ENCODE measurements at regions not wholly inside any gene's neighbourhood (a gene's known extent, or its start where the extent isn't known, plus 50 kb on each side); places are given as distances from the start of the nearest gene placed in this dataset.
"Not testable (repeated sequence)": the region's sequence is repeated elsewhere in the genome, so short reads cannot be mapped to it uniquely, and the experiment has no call there.

DNA sequence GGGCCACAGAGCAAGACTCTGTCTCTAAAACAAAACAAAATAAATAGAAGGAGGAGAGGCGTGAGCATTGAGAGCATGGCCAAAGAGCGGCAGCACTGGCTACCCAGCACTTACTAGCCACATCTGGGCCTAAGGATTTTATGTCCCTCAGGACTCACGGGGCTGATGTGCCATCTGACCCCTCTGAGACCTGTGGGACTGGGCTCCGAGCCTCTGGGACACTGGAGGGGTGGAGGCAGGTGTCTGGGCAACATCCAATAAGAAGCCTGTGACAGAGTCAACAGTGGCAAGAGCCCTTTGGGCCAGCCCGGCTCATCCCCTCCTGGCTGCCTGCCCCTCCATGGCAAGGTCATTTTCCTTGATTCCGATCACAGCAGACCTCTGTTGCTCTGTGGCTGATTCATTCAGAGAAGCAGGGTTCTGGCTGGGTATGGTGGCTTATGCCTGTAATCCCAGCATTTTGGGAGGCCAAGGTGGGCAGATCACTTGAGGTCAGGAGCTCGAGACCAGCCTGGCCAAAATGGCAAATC, 60.7 kb downstream of the RRM2 start:
- DNase-seq (ENCODE audit: low spot score) = no peak

DNA sequence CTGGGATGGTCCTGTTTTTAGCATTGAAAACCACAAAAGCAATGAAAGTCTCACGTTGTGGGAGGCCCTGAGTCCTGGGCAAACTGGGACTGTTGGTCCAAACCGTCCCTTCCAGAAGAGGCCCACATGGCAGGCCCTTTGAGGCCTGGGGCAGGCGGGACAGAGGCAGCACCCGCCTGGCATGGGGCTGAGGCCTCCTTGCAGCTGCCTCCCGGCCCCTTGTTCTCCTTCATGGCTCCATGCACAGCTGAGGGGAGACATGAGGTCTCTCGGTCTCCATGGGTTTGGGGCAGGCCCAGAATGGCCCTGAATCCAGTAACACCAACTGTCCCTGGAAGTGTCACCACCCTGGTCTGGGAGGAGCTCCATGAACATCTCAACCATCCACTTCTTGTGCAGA, 61.9 kb downstream of the RRM2 start:
- no peak for DNase-seq (ENCODE audit: low spot score)

DNA sequence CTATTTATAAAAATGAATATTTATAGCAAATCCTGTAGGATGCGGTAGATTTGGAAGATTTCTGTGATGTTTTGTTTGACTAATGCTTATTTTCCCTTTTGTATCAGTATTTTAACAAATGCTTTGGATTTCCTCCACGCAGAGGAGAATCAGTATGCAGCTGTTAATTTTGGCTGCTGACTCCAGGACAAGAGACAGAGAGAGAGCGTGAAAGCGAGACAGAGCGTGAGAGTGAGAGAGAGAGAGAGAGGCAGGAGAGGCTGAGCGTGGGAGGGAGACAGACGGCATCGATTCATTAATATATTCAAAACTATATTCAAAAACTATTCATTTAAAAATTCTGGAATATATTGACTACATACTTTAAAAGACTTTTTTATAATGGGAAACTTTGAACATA, 62.5 kb downstream of the RRM2 start:
- DNase-seq (ENCODE audit: low spot score) = no peak

DNA sequence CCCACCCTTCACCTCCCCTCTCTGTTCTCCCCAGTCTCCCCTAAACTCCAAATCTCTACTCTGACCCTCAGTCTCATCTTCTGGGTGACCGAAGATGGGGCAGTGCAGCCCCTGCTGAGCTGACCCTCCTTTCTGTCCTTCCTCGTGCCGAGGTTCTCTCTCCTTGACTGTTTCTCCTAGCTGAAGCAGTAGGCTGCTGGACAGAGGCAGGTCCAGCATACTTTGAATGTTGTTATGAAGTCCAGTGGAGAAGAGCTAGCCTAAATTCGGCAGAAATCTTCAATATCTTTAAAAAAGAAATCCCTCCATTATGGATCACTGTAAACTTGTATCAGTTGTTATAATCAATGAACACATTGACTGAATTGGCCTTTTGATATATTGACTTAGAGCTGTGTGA, 63.2 kb downstream of the RRM2 start:
- DNase-seq (ENCODE audit: low spot score) = no peak

DNA sequence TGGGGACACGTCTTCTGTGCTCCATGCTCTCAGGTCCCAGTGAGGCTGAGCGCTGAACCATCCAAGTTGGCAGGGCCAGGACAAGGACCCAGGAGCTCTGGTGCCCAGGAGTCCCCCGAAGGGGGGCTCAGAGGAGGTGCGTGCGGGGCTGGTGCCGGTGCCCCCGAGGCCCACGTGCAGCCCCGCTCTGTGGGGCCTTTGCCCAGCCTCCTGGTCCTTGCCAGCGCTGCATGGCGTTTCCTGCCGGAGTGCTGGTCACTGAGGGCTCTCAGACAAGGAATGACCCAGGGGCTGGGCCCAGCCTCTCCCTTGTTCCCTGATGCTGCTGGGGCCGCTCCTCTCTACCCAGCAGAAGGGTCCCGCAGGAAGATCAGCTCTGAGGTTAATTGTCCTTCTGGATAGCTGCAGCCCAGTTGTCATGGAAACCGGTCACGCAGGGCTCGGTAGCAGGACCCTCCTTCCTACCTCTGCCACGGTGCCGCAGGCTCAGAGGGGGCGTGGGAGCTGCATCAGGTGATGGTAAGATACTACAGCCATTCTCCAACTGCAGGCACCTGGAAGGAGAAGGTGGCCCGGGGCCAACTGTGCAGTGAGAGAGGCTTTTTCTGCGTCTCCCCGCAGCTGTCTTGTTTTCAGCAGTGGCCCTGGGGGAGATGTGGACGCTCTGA, 64.5 kb downstream of the RRM2 start:
- DNase-seq (ENCODE audit: low spot score) = no peak

DNA sequence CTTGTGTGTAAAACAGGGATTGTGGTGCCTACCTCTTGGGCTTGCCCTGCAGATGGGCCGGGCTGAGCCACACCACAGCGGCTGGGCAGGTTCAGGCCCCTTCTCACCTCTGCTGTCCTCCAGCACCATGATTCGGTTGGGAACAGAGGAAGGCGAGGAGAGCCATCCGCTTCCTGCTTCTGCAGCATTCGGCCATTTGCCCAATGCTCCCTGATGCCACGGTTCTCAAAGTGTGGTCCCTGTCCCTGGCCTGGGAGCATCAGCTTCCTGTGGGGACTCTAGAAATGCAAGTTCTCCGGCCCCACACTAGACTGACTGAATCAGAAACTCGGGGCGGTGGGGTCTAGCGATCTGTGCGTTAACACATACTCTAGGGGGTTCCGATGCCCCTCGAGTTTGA, 65.1 kb downstream of the RRM2 start:
- no peak for DNase-seq (ENCODE audit: low spot score)

DNA sequence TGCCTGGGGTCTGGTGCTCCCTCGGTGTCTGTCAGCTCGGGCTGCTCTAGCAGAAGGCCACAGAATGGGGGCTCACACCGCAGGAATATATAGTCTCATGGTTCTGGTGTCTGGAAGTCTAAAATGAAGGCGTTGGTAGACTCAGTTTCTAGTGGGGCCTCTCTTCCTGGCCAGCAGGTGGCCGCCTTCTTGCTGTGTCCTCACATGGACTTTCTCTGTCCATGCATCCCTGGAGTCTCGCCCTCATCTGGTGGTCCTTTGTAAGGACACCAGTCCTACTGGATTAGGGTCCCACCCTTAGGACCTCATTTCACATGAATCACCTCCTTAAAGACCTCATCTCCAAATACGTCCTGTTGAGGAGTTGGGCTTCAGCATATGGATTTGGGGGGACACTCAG, 65.7 kb downstream of the RRM2 start:
- peak; percentile 41 for DNase-seq (ENCODE audit: low spot score)

DNA sequence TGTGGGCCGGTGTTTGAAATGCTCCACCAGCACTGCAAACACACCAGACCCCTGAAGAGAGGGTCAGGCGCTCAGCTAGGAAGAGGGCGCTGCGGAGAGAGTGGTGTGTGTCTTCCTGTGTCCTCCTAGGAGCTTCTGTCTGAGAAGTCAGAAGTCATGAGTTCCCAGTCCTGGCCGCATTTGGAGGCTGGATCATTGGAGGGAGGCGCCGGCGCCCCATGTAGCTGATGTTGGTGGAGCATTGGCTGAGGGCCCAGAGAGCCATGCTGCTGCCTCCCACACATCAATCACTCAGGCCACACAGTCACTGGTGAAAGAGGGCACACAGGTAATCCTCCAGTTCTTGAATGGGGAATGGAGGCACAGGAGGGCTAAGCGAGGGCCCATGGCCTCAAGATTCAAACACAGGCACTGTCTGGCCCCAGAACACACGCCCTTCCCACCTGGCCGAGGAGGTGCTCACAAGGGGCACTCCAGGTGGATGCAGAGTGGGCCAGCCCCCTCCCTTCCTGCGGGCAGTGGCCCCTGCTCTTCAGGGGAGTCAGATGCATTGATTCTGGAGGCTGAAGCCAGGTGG, 66.3 kb downstream of the RRM2 start:
- no peak for DNase-seq (ENCODE audit: low spot score)

DNA sequence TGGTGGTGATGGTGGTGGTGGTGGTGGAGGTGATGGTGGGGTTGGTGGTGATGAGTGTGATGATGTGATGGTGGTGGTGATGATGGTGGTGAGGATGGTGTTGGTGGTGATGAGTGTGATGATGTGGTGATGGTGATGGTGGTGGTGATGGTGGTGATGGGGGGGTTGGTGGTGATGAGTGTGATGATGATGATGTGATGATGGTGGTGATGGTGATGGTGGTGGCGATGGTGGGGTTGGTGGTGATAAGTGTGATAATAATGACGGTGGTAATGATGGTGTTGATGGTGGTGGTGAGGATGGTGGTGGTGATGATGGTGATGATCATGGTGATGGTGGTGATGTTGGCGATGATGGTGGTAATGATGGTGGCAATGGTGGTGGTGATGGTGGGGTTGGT, 67.7 kb downstream of the RRM2 start:
- no peak for DNase-seq (ENCODE audit: low spot score)

DNA sequence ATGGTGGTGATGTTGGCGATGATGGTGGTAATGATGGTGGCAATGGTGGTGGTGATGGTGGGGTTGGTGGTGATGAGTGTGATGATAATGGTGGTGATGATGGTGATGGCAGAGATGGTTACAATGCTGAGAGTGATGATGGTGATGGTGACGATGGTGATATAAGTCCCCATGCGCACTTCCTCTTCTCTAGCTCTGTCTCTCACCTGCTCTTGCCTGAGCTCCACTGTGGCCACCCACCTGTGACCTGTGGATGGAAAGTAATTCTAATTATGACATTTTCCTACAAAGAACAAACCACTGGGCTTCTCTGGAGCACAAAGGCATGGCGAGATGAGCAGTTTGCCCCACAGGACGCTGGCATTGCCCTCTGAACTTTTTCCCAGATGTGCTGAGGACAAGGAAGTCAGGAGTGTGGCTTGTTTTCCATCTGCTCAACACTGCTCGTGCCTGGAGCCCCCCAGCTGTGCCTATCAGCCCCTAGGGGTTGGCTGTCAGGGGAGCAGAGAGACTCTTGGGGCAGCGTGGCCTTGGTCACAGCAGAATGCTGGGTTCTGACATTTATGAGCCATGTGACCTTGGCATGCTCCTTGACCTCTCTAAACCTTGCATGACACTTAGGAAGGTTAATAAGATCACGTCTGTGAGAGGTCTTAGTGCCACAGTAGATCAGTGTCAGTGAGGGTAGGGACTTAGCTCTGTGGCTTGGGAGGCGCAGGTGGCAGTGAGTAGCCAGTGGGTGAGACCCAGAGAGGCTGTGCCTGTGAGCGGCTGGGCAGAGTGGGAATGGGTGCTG, 68.4 kb downstream of the RRM2 start:
- DNase-seq (ENCODE audit: low spot score) = no peak

DNA sequence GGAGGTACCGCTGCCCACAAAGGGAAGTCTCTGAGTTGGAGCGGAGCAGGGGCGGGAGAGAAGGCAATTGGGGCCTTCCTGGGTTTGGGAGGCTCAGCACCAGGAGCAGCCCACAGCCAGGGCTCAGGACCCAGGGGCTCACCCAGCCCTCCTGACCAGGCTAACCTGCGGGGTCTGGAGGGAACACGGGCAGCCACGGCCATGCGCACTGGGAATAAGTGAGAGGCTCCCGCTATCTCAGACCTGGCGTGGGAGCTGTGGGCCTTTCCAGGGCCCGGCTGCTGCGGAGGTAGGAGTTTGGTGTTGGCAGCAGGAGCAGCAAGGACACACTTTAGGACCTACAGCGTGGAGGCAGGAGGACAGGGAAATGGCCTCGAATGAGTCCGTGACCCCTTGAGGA, 69.0 kb downstream of the RRM2 start:
- DNase-seq (ENCODE audit: low spot score) = no peak

DNA sequence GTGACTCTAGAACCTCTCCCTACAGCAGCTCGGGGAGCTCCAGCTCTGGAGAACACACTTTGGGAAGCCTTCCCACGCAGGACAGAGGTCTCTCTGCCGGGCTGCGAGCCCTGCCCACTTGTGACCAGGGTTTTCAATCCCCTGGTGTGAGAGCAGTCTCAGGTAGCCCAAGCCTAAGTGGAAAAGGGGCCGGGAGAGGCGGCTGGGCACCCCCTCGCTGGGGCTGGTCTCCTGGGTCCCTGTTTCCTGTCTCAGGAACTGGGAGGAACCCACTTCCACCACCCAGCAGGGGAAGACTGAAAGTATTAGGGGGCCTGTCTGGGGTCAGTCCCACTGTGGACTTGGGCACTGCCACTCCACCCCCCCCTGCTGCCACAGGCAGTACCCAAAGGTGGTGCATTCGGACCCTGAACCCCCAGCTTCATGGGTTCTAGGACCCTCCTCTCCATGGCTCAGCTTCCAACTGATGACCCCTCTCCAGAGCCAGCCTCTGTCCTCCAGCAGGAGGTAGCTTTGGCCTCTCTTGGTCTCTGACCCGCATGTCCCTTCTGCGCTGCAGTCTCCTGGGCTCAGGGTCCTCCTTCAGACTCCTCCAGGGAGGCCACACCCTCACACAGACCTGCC, 70.0 kb downstream of the RRM2 start:
- no peak for DNase-seq (ENCODE audit: low spot score)

DNA sequence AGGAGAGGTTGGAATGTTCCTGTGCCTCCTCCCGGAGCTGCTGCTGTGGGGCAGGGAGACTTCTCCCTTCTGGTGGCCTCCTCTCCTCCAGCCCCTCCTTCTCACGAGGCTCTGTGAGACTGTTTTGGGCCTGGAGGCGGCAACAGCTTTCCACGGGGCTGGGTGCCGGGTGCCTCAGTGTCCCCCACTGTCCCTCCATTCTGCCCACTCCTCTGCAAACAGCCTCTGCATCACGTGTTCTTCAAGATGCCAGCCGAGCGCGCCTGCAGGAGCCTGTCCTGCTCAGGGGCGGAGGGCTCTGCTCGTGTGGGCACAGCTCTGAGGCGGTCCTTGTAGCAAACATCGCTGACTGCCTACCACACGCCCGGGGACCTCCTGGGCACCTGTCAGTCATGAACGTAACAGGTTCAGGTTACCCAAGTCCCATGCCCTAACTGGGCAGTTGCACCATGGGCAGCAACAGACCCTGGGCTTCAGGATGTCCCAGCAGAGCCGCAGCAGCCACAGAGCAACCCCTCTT, 70.8 kb downstream of the RRM2 start:
- DNase-seq (ENCODE audit: low spot score) = no peak

DNA sequence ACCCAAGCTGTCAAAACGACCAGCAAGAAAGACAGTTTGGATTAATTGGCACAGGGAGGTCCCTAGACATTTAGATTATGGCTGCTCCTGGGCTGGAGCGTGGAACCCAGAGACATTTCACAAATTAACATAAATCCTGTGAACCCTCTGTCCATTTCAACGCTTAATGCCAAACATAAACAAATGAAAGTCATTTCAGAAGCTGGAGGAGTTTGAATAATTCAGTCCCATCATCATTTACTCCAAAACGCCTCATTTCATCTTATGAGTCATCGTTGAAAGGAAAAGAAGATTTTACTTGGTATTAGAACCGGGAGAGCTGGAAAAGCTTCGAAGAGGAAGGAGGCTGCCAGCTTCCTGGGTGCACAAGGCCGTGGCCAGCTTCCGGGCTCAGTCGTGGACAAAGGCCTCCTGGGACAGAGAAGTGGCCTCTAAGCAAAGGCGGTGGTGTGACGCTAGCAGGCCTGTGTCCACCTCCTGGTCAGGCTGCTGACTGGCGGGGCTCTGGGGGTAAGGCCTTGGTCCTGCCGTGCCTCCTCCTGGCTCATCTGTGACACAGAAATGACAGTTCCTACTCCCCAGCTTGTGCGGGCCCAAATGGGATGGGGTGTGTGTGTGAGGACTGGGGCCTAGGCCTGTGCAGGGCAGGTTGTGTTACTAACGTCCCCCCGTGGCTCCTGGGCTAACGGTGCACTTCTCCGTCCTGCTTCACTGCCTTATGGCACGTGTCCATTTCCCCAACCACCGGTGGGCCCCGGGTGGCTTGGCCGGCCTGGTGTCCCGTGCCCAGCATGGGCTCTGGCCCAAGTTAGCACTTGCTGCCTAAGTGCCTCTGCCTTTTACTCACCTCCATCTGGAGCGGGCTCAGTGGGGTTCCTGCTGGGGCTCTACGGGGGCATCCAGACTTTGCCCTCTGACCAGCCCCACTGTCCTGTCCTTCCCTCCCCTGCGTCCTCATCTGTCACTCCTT, 71.6 kb downstream of the RRM2 start:
- DNase-seq (ENCODE audit: low spot score) = no peak

DNA sequence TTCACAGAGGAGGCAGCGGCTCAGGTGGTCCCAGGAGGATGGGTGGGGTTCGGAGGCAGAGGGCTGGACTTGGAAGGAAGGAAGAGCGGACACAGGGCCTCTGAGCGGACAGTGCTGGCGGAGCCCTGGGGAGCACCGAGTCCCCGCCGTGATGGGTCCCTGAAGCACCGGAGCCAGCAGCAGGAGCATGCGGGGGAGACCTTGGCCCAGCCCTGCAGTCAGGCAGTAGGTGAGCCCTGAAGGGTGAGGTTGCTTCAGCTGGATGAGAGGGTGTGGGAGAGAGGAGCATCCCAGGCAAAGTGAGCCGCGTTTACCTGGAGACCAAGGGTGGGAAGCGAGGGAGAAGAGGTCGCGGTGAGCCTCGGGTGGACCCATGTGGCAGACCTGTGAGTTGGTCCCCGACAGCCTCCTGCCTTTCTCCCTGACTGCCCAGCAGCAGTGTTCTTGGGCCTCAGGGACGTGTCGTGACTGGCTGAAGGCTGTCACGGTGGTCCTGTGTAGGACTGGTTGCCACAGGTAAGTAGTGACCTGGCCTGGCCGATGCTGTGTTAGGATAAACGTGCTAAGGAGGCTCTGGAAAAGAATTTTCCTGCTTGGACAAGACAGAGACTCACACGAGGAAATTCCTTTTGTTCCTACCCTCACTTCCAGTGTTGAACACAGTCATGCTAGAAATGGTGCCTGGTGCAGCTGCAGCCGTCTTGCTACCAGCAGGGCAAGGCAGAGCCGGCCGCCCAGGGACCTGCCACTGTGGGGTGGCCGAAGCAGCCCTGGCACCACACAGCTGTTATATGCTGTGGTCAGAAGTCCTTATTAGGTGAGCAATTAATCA, 73.0 kb downstream of the RRM2 start:
- DNase-seq (ENCODE audit: low spot score) = no peak

DNA sequence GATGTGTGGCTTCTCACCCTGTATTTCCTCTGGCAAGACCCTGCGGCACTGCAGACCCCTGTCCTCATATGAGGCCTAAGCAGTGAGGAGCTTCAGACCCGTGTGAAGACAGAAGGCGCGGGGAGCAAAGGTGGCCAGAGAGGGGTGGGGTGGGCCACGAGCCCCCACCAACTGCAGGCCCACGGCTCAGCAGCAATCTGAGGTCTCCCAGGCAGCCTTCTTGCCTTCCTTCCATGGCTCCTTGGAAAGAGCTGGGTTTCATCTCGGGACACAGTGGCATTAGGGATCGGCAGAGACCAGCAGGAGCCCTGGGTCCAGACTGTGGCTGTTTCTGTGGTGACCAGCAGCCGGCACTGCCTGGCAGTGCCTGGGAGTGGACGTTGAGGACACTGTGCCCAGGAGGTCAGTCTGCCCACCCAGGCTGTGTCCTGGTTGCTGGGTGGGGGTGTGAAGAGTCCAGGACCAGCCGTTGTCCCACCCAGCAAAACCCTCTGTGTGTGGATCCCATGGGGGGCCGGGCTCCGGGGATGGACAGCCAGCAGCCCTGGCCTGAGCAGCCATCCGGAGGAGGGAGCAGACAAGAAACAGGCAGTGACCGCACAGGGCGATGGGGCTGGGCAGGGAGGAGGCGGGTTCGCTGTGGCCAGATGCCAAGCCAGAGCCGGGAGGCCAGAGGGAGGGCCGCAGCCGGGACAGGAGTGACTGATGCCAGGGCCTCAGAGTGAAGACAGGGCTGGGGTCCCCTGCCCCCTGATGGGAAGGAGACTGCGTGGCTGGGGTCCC, 73.8 kb downstream of the RRM2 start:
- no peak for DNase-seq (ENCODE audit: low spot score)

DNA sequence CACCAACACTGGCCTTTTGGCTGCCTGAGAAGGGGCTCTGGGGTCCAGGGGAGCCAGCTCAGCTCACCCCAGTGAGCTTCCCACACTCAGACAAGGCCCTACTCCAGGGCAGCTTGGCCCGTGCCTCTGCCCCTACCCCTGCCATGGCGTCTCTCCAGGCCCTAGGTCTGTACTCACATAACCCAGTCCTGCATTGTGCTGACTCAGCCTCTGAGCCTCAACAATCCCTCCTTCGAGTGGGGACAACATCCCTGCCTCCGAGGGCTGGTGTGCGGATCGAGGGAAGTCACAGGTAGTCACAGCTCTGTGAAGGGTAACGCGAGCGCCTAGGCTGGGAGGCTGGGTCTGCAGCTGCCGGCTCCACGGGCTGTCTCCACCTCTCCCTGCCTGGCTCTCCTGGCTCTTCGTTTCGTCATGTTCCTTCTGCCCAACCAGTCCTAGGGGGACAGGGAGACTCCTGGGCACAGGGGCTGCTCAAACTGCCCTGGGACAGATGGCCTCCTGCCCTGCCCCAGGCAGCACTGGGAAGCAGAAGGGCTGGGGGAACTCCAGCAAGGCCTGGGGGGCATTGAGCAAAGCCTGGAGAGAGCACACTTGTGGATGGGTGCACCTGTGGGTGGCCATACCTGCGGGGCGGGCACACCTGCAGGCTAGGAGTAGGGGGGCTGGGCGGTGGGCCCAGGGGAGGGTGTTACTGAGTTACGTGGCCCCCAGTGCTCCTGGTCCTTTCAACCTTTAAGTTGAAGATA, 74.6 kb downstream of the RRM2 start:
- no peak for DNase-seq (ENCODE audit: low spot score)

DNA sequence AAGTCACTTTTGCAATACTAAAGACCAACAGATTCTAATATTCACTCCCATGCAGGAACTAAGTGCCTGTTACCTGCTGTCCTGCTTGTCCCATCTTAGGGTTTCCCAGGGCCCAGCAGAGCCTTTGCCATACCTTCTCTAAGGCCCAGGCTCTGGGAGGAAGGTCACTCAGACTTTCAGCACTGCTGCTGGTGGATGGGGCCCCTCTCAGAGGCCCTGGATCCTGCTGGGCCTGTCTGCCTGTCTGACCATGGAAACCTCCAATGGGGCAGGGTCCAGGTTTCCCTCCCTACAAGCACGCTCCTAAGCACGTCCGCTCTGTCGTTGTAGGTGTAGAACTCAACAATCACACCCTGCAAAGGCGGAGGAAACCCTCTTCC, 75.1 kb downstream of the RRM2 start:
- no peak for DNase-seq (ENCODE audit: low spot score)

DNA sequence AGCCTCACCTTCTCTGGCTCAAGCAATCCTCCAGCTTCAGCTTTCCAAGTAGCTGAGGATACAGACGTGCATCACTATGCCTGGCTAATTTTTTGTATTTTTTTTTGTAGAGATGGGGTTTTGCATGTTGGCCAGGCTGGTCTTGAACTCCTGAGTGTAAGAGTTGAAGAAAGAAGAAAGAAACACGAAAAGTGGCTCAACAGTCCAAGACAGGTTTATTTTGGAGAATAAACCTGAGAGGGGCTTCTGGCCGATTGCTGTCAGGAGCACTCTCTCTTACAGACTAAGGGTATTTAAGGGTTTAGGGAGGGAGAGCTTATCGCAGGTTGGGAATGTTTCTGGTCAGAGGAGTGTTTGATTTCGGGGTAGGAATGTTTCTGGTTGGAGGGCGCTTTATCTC, 75.9 kb downstream of the RRM2 start:
- not testable (repeated sequence) for DNase-seq (ENCODE audit: low spot score)

Data from HuH-7.5 (cell line).